ENCODE measurements at regions not wholly inside any gene's neighbourhood (a gene's known extent, or its start where the extent isn't known, plus 50 kb on each side); places are given as distances from the start of the nearest gene placed in this dataset.

- TF ChIP-seq CTCF (IDR thresholded peaks at IDR 0.05; ENCODE audit: poor library complexity) = no peak
- TF ChIP-seq EZH2 (IDR thresholded peaks at IDR 0.05; ENCODE audit: borderline replicate concordance) = no peak
- no peak for TF ChIP-seq EZH2phosphoT487 (IDR thresholded peaks at IDR 0.05; ENCODE audit: low read depth, severe bottlenecking, unreplicated experiment)
Measured at GRCh38 chr5:112616812-112617547, 120.7 kb upstream of the APC start.
